ENCODE measurements at regions not wholly inside any gene's neighbourhood (a gene's known extent, or its start where the extent isn't known, plus 50 kb on each side); places are given as distances from the start of the nearest gene placed in this dataset.
"Not testable (repeated sequence)": the region's sequence is repeated elsewhere in the genome, so short reads cannot be mapped to it uniquely, and the experiment has no call there.

DNA sequence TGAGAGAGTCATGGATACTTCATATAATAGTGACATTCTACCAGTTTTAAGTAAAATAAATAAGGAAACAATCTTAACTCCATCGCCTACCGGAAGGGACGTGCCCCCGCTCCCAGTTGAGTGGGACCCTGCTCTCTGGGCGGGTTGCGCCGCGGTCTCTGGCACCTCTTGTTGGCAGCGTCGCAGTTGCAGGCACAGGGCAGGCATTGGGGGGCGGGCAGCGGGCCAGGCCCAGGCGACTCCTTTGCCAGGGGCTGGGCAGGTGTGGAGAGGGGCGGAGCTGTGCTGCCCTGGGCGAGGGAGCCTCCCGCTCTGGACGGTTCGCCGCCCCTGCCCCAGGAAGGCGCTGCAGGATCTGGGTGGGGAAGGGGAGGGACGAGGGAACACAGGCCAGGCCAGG lies 1500.6 kb downstream of the FOXD4L5 start:
- H3K4me2 ChIP-seq (ENCODE audit: low read length); H3K9ac ChIP-seq (ENCODE audit: low read length); H2AFZ ChIP-seq (ENCODE audit: low read depth, low read length); H3K27me3 ChIP-seq (ENCODE audit: low read depth, low read length); H3K4me3 ChIP-seq (ENCODE audit: low read length); H3K9me3 ChIP-seq (ENCODE audit: insufficient read depth, low read length); H3K27ac ChIP-seq (ENCODE audit: low read length); H3K36me3 ChIP-seq (replicated peaks; ENCODE audit: low read depth, low read length); H3K79me2 ChIP-seq (ENCODE audit: low read length); H3K4me1 ChIP-seq (ENCODE audit: low read length); H4K20me1 ChIP-seq (ENCODE audit: insufficient read depth, low read length): not testable (repeated sequence)

DNA sequence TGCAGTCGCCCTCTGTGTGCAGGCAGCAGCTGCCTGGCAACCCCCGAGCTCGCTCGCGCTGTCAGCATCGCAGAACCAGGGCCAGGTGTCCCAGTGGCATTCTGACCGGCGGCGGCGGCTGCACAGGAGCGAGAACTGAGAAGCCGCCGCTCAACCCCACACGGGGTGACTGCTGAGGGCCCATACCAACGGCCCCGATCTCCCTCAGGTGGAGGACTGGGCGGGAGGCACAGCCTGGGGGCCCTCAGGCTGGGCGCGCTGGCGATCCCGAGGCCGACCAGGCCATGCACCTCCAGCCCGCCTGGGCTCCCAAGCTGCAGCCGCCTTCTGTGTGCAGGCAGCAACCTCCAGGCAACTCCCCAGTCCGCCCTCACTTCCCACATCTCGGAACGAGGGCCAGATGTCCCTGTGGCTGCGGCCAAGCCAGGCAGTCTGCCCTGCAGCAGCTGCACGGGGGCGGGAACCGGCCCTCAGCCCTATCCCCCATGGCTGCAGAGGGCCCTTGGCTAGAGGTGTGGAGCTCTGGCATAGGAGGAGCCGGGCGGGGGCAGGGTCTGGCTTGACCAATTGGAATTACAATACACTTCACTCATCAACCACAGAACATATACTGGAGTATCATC lies 1503.1 kb downstream of the FOXD4L5 start:
- H3K27me3 ChIP-seq (ENCODE audit: low read depth, low read length); H3K9ac ChIP-seq (ENCODE audit: low read length); H4K20me1 ChIP-seq (ENCODE audit: insufficient read depth, low read length); H3K4me1 ChIP-seq (ENCODE audit: low read length); H3K9me3 ChIP-seq (ENCODE audit: insufficient read depth, low read length); H3K4me2 ChIP-seq (ENCODE audit: low read length); H3K27ac ChIP-seq (ENCODE audit: low read length); H3K79me2 ChIP-seq (ENCODE audit: low read length); H2AFZ ChIP-seq (ENCODE audit: low read depth, low read length); H3K36me3 ChIP-seq (replicated peaks; ENCODE audit: low read depth, low read length); H3K4me3 ChIP-seq (ENCODE audit: low read length): not testable (repeated sequence)

DNA sequence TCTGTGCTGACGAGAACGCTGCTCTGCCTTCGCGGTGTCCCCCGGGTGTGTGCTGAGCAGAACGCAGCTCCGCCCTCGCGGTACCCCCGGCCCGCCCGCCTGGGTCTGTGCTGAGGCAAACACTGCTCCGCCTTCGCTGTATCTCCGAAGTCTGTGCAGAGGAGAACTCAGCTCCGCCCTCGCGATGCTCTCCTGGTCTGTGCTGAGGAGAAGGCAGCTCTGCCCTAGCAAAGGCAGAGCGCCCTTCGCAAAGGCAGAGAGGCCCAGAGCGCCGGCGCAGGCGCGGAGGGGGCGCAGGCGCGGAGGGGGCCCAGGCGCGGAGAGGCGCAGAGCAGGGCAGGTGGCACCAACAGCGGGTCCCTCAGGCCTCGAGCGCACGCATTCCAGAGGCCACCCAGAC lies 1503.6 kb downstream of the FOXD4L5 start:
- not testable (repeated sequence) for H3K79me2 ChIP-seq (ENCODE audit: low read length); H2AFZ ChIP-seq (ENCODE audit: low read depth, low read length); H3K36me3 ChIP-seq (replicated peaks; ENCODE audit: low read depth, low read length); H3K9ac ChIP-seq (ENCODE audit: low read length); H3K9me3 ChIP-seq (ENCODE audit: insufficient read depth, low read length); H3K27me3 ChIP-seq (ENCODE audit: low read depth, low read length); H3K4me1 ChIP-seq (ENCODE audit: low read length); H3K27ac ChIP-seq (ENCODE audit: low read length); H3K4me2 ChIP-seq (ENCODE audit: low read length); H3K4me3 ChIP-seq (ENCODE audit: low read length); H4K20me1 ChIP-seq (ENCODE audit: insufficient read depth, low read length)

DNA sequence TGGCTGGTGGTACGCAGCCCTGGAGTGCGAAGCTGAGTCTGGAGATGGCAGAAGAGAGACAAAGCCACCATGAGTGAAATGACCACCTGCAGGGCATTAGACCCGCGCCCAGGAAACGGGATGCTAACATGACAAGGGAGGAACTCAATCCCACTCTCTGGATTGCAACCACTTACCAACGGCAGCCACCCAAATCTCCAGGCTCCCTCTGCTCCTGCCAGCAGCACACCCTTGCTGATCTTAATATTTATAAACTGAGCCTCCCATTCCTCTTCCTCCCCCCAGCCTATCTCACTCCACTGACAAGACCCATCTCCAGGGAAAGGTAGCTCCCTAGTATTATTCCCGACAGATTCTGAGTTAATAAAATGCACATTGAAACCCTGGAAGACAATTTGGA lies 1508.8 kb downstream of the FOXD4L5 start:
- H3K27me3 ChIP-seq (ENCODE audit: low read depth, low read length); H2AFZ ChIP-seq (ENCODE audit: low read depth, low read length); H3K79me2 ChIP-seq (ENCODE audit: low read length); H3K27ac ChIP-seq (ENCODE audit: low read length); H3K4me3 ChIP-seq (ENCODE audit: low read length); H3K4me1 ChIP-seq (ENCODE audit: low read length); H4K20me1 ChIP-seq (ENCODE audit: insufficient read depth, low read length); H3K36me3 ChIP-seq (replicated peaks; ENCODE audit: low read depth, low read length); H3K9me3 ChIP-seq (ENCODE audit: insufficient read depth, low read length); H3K9ac ChIP-seq (ENCODE audit: low read length); H3K4me2 ChIP-seq (ENCODE audit: low read length): not testable (repeated sequence)

DNA sequence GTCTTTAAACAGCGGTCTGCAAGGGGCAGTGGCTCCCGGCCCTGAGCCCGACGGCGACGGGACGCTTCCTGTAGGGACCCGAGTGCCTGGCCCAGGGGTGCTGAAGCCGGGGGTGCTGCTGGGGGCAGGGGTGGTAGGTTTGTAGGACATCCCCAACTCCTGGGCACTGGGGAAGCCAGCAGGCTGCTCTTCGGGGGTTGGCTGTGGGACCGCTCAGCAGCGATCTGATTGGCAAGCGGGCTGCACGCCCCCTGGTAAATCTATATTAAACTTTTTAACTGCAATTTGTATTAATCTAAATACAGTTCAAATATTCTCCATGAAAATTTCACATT lies 1510.0 kb downstream of the FOXD4L5 start:
- not testable (repeated sequence) for H4K20me1 ChIP-seq (ENCODE audit: insufficient read depth, low read length); H3K4me2 ChIP-seq (ENCODE audit: low read length); H3K27ac ChIP-seq (ENCODE audit: low read length); H2AFZ ChIP-seq (ENCODE audit: low read depth, low read length); H3K9ac ChIP-seq (ENCODE audit: low read length); H3K4me1 ChIP-seq (ENCODE audit: low read length); H3K79me2 ChIP-seq (ENCODE audit: low read length); H3K36me3 ChIP-seq (replicated peaks; ENCODE audit: low read depth, low read length); H3K9me3 ChIP-seq (ENCODE audit: insufficient read depth, low read length); H3K4me3 ChIP-seq (ENCODE audit: low read length); H3K27me3 ChIP-seq (ENCODE audit: low read depth, low read length)

DNA sequence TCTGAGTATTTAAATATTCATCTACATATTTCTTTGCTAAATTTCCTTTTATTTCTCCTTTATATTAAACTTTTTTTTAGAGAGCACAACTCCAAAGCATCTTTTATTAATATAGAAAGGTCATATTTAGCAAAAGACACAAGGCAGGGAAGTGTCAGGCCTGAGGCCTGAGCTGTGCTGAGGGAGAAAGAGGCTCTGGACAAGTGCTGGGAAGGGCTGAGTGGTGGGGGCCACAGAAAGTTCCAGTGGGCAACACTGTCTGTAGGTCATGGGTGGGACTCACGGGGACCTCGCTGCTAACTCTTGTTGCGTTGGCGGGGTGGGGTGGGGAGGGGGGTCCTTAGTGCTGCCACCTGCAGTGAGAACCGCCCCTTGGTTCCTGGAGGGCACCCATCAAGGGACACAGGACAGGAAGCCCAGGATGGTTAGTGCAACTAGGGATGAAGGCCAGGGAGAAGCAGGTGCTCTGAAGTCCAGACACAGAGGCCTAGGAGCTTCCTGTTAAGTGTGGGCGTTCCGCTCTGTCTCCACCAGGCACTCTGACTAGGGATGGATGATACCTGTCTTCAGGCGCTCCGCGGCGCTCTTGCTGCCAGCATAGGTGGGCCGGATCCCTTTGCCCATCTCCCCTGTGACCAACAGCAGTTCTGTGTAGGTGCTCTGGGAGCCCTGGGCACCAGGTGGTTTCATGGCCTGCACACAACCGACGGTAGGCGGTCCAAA lies 1510.5 kb downstream of the FOXD4L5 start:
- not testable (repeated sequence) for H3K36me3 ChIP-seq (replicated peaks; ENCODE audit: low read depth, low read length); H2AFZ ChIP-seq (ENCODE audit: low read depth, low read length); H4K20me1 ChIP-seq (ENCODE audit: insufficient read depth, low read length); H3K4me1 ChIP-seq (ENCODE audit: low read length); H3K27ac ChIP-seq (ENCODE audit: low read length); H3K9me3 ChIP-seq (ENCODE audit: insufficient read depth, low read length); H3K79me2 ChIP-seq (ENCODE audit: low read length); H3K4me3 ChIP-seq (ENCODE audit: low read length); H3K4me2 ChIP-seq (ENCODE audit: low read length); H3K9ac ChIP-seq (ENCODE audit: low read length); H3K27me3 ChIP-seq (ENCODE audit: low read depth, low read length)

DNA sequence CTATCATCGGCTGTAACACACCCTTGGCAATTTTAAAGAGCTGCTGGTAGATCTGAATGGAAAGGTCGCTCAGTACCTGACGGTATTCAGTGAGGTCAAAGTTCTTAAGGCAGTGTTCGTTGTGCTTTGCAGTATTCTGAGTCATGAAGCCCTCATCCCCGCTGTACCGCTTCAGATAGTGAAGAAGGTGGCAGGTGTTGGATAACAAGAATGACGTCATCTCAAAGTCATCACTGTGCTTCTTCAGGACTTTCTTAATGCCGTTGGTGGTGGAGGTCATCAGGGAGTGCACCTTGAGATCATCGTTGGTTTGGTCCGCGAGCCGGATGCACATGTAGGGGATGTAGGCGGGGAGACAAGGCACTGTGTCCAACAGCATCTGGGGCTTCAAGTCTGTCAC lies 1522.8 kb downstream of the FOXD4L5 start:
- H3K27ac ChIP-seq (ENCODE audit: low read length); H3K4me3 ChIP-seq (ENCODE audit: low read length); H3K36me3 ChIP-seq (replicated peaks; ENCODE audit: low read depth, low read length); H3K9ac ChIP-seq (ENCODE audit: low read length); H3K4me1 ChIP-seq (ENCODE audit: low read length); H3K9me3 ChIP-seq (ENCODE audit: insufficient read depth, low read length); H3K79me2 ChIP-seq (ENCODE audit: low read length); H3K27me3 ChIP-seq (ENCODE audit: low read depth, low read length); H4K20me1 ChIP-seq (ENCODE audit: insufficient read depth, low read length); H3K4me2 ChIP-seq (ENCODE audit: low read length); H2AFZ ChIP-seq (ENCODE audit: low read depth, low read length): not testable (repeated sequence)

Measured in OCI-LY3 (cell line).